GM23248 (cell line): ENCODE measurements at regions not wholly inside any gene's neighbourhood (a gene's known extent, or its start where the extent isn't known, plus 50 kb on each side); places are given as distances from the start of the nearest gene placed in this dataset.

ENCODE experiments used
- EZH2 ChIP-seq: fragments of 200-600 bp; sonication (generic); IDR thresholded peaks from 2 replicates; pipeline ENCODE4 v1.6.1; 2018; ENCODE audit warnings: antibody characterized with exemption, mild to moderate bottlenecking; ENCODE audit not compliant: insufficient read depth, poor library complexity, severe bottlenecking
- EZH2phosphoT487 ChIP-seq: fragments of 200-600 bp; sonication (generic); IDR thresholded peaks from 2 replicates; pipeline ENCODE4 v1.6.1; 2018; ENCODE audit warnings: antibody characterized with exemption, moderate library complexity, mild to moderate bottlenecking, low read depth; ENCODE audit not compliant: insufficient read depth

- TF ChIP-seq EZH2, result no peak
- TF ChIP-seq EZH2phosphoT487, result no peak
Measured at GRCh38 chr2:70385966-70386595, 84.2 kb upstream of the FAM136A start.
